ENCODE measurements at regions not wholly inside any gene's neighbourhood (a gene's known extent, or its start where the extent isn't known, plus 50 kb on each side); places are given as distances from the start of the nearest gene placed in this dataset.

DNA sequence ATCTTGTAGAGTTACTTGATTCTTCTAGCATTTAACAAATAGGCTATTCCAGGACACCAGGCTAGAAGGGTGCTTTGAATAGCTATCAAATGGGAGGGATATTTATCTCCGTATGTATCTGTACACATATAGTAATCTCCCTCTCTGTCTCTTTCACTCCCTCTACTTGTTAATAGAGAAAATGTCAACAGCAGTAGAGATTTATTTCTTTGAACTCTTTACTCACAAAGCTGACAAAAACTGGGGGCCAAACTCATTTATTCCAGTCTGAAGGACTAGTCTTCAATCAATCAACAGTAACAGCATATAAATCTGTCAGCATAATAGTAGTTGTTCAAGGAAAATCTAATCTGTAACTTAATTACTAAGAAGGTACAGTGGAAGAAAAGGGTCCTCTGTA is 78.2 kb upstream of the FER start:
- 77 to 80% methylated on average over 1 of the region's 1 CpG for WGBS, 2 donors
- intact Hi-C loops (cut with DNase I; ENCODE audit: low total_unique reads) = no loop called here
- DNase-seq (ENCODE audit: low spot score in 2 of 2) = no peak
- no peak for TF ChIP-seq POLR2A (IDR thresholded peaks at IDR 0.05)
- TF ChIP-seq, protein P1, sequence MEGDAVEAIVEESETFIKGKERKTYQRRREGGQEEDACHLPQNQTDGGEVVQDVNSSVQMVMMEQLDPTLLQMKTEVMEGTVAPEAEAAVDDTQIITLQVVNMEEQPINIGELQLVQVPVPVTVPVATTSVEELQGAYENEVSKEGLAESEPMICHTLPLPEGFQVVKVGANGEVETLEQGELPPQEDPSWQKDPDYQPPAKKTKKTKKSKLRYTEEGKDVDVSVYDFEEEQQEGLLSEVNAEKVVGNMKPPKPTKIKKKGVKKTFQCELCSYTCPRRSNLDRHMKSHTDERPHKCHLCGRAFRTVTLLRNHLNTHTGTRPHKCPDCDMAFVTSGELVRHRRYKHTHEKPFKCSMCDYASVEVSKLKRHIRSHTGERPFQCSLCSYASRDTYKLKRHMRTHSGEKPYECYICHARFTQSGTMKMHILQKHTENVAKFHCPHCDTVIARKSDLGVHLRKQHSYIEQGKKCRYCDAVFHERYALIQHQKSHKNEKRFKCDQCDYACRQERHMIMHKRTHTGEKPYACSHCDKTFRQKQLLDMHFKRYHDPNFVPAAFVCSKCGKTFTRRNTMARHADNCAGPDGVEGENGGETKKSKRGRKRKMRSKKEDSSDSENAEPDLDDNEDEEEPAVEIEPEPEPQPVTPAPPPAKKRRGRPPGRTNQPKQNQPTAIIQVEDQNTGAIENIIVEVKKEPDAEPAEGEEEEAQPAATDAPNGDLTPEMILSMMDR (IDR thresholded peaks at IDR 0.05) = no peak
- no peak overlapping the region for H3K4me3 ChIP-seq (ENCODE audit: low read depth, poor library complexity, severe bottlenecking)

DNA sequence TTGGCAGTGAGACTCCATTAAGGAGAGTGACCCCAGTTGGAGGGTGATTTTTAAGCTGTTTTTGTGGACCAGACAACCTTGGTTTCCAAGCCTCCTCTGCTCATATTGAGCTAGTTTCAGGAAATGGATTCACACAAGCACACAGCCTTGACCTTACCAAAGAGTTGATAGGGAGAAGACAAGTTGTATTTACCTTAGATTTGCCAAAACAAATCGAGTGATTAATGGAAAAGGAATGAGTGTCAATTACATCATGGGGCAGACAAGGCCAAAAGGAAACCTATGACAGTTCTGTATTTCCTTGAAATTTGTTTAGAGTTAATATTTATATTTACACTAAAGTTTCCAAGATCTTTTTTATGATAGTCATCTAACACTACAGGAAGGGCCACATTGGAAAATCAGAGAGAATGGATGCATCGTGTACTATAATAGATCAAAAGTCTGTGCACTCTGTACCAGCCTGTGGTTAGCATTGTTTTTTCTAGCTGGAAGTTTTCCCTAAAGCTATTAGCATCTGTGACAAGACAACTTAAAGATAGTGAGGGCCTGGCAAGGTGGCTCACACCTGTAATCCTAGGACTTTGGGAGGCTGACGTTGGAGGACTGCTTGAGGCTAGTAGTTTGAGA is 86.0 kb upstream of the FER start:
- TF ChIP-seq, protein P1 (IDR thresholded peaks at IDR 0.05) = no peak
- TF ChIP-seq POLR2A (IDR thresholded peaks at IDR 0.05) = no peak
- DNase-seq (ENCODE audit: low spot score in 2 of 2) = no peak
- H3K4me3 ChIP-seq (ENCODE audit: low read depth, poor library complexity, severe bottlenecking) = no peak overlapping the region
- intact Hi-C loops (cut with DNase I; ENCODE audit: low total_unique reads) = no loop called here
- WGBS, 2 donors = 61 to 64% methylated on average over 3 of the region's 3 CpGs

DNA sequence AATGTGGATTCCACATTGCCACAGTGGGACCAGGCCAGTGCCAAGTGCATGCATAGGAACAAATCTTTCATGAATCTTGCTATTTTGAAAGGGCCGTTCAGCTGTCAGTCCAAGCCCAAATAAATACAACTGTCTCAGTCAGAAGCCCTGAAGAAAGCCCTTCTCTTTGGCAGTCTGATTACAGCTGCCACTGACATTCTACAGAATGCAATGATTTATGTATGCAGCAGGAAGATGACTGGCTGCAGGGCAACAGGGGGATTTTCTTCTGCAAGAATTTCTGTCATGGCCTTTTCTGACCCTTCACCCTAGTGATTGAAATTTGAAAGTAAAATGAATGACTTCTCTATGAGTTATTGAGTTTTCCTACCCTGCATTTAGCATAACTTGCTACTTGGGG is 86.7 kb upstream of the FER start:
- H3K4me3 ChIP-seq (ENCODE audit: low read depth, poor library complexity, severe bottlenecking) = no peak overlapping the region
- intact Hi-C loops (cut with DNase I; ENCODE audit: low total_unique reads) = no loop called here
- no peak for TF ChIP-seq POLR2A (IDR thresholded peaks at IDR 0.05)
- TF ChIP-seq, protein P1 (IDR thresholded peaks at IDR 0.05) = no peak
- WGBS, 2 donors = 65 to 79% methylated on average over 1 of the region's 1 CpG
- no peak for DNase-seq (ENCODE audit: low spot score in 2 of 2)

DNA sequence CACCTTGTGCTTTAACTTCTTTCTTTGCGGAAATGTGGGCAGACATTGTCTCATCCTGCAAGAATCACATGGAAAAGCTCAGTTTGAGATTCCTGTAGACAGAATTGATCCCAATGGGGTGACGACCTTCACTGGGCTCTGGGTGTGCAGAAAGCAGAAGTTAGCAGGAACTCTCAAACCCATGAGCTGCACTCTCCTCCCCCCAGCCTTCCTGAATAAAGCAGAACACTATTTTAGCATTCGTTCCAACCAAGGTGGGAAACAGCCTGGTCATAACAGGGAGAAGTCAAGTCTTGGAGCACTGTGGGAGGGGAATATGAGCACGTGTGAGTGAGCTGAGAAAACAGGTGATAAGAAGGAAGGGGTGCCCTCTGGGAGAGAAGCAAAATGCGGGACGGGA is 87.4 kb upstream of the FER start:
- TF ChIP-seq, protein P1 (IDR thresholded peaks at IDR 0.05) = no peak
- TF ChIP-seq POLR2A (IDR thresholded peaks at IDR 0.05) = no peak
- DNase-seq (ENCODE audit: low spot score in 2 of 2) = no peak
- intact Hi-C loops (cut with DNase I; ENCODE audit: low total_unique reads) = no loop called here
- WGBS, 2 donors = 80 to 83% methylated on average over 6 of the region's 6 CpGs
- no peak overlapping the region for H3K4me3 ChIP-seq (ENCODE audit: low read depth, poor library complexity, severe bottlenecking)

DNA sequence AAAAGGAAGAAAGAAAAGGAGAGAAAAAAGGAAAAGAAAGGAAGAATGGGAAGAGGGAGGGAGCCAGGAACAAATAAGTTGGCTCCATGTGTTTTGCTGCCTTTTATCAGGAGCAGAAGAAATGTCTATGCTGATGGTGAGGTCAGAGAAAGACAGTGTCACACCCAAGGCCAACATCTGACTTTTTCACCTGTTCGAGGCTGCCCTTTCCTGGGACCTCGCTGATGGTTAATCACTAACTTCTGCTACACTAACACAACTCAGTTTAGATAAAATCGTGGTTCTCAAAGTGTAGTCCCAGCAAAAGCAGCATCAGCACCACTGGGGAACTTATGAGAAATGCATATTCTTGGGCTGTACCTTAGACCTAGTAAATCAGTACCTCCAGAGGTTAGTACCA is 88.2 kb upstream of the FER start:
- no peak overlapping the region for H3K4me3 ChIP-seq (ENCODE audit: low read depth, poor library complexity, severe bottlenecking)
- TF ChIP-seq, protein P1 (IDR thresholded peaks at IDR 0.05) = no peak
- no peak for TF ChIP-seq POLR2A (IDR thresholded peaks at IDR 0.05)
- intact Hi-C loops (cut with DNase I; ENCODE audit: low total_unique reads) = no loop called here
- WGBS, 2 donors = 81 to 87% methylated on average over 3 of the region's 3 CpGs
- no peak for DNase-seq (ENCODE audit: low spot score in 2 of 2)

Data from lower leg skin (tissue), 4 donors.